Stimulated activated CD8-positive, alpha-beta memory T cell treated with anti-CD3 and anti-CD28 coated beads, Interleukin-7, amount 100 ng/mL, for 4 hours (primary cell): ENCODE measurements at regions not wholly inside any gene's neighbourhood (a gene's known extent, or its start where the extent isn't known, plus 50 kb on each side); places are given as distances from the start of the nearest gene placed in this dataset.
"Not testable (repeated sequence)": the region's sequence is repeated elsewhere in the genome, so short reads cannot be mapped to it uniquely, and the experiment has no call there.

Experiments
- DNase-seq, 2 donors: peaks; one replicate each; pipeline ENCODE4 v3.0.0-alpha.2; 2020; ENCODE audit warnings: low read depth in 2 of 2

DNA sequence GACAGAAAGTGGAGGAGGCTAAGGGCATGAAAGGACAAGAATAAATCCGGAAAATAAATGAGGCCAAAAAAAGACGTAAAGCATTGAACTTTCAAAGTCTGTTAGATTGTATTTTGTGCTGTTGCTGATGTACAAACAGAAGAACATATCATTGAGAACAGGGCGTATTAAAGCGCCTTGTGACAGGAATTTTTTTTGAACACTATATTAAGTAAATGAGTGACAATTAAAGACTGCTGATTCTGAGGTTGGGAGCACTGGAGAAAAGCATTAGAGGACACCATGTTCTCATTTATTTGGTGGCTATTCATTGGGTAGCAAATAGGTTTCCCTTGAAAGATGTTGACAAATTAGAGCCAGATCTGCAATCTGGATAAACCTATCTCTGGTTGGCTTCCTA, 137.3 kb upstream of the SGCD start:
- no peak for DNase-seq

DNA sequence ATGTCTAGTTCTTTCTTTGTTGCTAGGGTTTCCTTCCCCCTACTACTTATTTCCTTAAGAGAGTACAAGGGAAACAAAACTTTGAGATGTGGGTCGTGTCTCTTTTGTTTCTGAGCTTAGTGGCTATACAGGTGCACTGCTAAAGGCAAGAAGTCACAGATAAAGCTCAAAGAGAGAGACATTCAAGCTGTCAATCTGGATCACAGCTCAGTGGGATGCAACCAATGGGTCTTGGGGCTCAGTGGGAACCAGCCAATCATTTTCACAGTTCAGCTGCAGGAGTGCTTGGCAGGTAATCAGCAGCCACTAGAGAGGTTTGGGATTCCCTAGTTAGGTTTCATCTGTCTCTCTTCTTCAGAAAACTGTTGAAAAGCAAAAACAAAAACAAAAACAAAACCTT, 135.4 kb upstream of the SGCD start:
- DNase-seq: no peak

DNA sequence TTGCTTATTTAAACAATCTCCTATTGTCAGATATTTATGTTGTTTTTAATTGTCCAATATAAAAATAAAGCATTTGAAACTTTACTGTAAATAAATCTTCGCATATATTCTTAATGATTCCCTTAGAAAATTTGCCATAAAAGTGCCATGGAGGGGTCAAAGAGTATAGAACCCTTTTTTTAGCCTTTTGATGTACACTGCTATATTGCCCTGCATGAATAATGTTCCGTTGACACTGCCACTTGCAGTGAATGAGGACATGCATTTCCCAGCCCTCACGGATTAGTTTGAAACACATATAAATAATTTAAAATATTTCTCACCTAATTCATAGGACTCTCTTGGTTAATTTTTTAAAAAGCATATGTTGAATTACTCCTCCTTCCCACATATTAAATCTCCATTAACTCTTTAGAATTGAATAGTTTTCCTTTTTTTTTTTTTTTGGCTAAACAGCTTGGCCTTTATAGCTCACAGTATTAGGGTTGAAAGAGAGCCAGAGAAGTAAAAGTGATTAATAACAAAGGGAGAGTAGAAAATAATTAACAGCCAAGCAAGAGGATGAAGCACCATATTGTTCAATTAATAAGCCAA, 129.8 kb upstream of the SGCD start:
- no peak for DNase-seq

GRCh38 chr5:156199045-156199444, 127.9 kb upstream of the SGCD start:
- DNase-seq: no peak

DNA sequence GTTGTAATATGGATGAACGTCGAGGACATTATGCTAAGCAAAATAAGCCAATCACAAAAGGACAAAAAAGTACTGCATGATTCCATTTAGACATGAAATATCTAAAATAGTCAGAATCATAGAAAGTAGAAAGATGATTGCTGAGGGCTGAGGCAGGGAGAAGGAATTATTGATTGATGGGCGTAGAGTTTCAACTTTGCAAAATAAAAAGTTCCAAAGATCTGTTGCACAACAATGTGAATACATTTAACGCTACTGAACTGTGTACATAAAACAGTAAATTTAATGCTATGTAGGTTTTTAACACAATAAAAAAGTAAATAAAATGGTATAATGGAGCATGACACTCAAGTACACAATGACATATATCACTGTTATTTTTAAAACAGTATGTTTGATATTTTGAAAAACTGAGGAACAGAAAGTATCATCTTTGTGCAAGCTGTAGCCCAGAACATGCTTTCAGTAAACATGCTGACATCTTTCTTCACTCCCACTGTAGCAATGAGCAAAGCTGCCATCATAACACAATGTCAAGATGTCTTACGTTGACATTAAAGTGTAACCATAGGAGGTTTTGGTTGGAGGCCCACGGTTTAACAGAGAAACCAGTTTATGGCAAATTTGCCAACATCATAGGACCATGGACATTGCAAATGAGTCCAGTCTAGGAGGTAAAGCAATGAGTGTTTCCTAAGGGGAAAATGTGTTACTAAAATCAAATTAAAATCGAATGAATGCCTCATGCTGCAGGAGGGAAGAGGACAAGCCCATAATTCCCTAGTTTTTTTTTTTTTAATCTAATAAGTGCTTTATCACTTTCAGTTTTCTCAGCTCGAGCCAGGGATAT, 125.8 kb upstream of the SGCD start:
- DNase-seq: no peak

DNA sequence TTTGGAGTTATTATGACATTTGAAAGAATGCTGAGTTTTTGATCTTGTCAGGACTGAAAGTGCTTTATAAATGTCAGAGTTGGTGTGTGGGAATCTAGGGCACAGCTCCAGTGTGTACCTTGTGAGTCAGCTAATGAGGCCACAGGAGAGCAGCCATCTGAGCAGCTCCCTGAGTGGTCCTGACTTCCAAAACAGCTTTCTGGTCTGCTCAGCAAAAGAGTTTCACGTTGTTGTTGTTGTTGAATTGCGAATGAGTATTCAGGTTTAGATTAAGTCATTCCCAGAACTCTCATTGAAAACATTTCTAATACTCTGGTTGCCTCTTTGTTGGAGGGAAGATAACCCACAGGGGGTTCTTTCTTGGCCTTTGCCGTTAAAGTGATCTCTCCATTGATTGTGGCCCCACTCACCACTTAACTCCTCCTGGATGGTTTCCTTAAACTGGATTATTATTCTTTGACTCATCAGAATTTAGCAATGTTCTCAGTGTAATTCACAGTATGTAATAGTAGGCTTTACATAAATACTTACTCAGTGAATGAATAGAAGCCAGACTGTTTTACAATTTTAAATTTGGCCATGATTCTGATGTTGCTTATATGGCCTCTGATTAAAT, 125.1 kb upstream of the SGCD start:
- DNase-seq: no peak

GRCh38 chr5:156208271-156208670, 118.7 kb upstream of the SGCD start:
- no peak for DNase-seq

DNA sequence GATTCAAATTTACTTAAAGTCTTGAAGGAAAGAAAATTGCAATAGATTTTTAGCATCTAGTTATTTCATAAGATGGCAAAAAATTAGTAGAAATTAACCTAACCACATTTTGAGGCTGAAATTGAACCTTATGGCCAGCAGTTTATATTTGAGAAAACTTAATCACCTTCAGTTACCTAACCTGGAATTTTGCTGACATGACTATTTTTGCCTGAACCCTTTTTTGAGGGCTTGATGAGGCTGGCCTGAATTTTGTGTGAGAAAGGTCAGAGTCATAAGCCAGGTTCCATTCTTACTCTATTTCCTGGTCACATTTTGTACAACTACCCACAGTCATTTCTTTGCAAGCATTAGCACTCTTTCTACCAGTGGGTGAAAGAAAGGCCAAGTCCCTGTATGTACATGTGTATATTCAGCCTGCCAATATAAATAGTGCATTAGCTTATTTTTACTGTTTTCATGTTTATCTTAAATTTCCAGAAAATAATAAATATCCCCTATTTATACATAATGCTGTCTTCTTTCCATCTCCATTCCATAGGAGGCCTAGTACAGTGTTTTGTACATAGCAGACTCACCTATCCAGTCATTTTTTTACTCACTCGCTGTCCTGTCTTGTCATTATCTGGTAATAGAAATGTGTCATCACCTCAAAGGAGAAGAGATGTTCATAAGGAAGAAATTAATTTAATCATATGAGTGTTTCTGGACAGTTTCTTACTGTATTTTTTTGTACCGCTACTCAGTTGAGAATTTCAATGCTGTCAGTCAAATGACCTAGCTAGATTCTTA, 108.4 kb upstream of the SGCD start:
- DNase-seq: no peak

DNA sequence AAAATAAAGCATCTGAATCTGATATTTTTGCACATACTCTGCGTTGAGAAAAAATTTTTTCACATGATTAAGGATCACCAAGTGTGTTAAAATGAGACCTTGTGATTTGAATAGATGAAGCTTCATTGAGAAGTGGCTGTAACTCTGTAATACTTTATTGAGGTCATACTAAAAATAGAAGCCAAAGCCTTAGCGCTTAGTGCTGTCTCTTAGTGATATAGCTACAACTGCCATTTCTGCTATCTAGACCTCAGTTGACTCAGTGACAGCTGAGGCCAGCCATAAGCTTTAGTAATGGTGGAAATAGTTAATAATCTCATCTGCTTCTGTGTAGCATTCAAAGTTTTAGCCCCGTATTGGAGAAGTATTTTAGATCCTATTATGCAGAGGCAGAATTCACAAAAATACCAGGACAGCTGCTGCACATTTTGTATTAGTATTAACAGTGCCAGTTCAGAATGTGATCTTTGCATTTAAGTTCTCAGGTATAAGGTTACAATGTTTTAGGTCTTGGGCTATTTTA, 107.4 kb upstream of the SGCD start:
- DNase-seq: no peak

DNA sequence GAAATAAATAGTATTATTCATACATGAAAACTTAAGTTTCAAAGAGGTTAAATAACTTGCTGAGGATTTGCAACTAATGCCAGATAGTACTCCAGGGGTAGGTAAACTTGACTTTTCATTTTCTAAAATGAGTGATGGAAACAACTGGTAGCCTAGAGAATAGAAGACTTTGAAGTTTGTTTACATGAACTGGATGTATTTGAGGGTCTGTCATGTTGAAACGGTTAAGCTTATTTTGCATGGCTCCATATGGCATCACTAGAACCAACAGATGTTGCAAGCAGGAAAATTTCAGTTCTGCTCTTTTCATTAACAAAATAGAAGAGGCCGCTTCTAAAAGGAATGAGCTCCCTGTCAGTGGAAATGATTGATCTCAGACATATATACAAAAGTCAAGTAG, 105.1 kb upstream of the SGCD start:
- DNase-seq: no peak

GRCh38 chr5:156223547-156223946, 103.4 kb upstream of the SGCD start:
- DNase-seq: no peak

DNA sequence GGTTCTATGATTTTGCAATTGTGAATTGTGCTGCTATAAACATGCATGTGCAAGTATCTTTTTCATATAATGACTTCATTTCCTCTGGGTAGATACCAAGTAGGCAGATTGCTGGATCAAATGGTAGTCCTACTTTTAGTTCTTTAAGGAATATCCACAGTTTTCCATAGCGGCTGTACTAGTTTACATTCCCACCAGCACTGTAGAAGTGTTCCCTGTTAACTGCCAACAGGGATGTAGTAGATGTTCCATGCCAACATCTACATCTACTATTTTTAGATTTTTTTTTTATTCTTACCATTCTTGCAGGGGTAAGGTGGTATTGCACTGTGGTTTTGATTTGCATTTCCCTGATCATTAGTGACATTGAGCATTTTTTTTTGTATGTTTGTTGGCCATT, 100.5 kb upstream of the SGCD start:
- not testable (repeated sequence) for DNase-seq

- DNase-seq: no peak
Measured at GRCh38 chr5:156230887-156231286, 96.1 kb upstream of the SGCD start.

- DNase-seq: no peak
Measured at GRCh38 chr5:156232251-156232869, 94.6 kb upstream of the SGCD start.

DNA sequence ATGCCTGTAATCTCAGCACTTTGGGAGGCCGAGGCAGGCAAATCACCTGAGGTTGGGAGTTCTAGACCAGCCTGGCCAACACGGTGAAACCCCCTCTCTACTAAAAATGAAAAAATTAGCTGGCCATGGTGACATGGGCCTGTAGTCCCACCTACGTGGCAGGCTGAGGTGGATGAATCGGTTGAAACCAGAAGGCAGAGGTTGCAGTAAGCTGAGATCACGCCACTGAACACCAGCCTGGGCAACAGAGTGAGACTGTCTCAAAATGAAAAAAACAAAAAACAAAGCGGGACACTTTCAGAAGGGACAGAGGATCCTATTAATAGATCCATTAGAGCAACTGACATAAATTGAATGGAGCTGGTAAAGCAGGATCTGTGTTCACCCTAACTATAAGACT, 89.6 kb upstream of the SGCD start:
- DNase-seq: no peak

GRCh38 chr5:156239800-156240199, 87.2 kb upstream of the SGCD start:
- DNase-seq: no peak

DNA sequence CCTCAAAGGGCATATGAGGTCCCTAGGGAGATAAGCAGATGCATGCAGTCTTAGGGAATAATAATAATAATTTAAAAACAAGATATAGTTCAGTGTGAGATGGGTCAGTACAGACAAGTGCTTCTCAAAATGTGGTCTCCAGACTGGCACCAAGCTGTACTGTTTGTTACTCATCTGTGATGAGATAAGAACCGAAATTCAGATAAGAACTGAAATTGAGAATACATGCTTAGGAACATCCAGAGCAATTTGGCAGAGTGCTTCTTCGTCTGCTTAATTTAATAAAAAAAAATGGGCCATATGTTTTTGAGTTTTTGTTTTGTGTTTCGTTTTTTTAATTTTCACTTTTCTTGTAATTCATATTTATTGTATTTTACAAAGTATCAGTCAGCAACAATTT, 86.5 kb upstream of the SGCD start:
- DNase-seq: no peak

- DNase-seq: no peak
Measured at GRCh38 chr5:156241266-156241665, 85.7 kb upstream of the SGCD start.

- no peak for DNase-seq
Measured at GRCh38 chr5:156245895-156246294, 81.1 kb upstream of the SGCD start.

DNA sequence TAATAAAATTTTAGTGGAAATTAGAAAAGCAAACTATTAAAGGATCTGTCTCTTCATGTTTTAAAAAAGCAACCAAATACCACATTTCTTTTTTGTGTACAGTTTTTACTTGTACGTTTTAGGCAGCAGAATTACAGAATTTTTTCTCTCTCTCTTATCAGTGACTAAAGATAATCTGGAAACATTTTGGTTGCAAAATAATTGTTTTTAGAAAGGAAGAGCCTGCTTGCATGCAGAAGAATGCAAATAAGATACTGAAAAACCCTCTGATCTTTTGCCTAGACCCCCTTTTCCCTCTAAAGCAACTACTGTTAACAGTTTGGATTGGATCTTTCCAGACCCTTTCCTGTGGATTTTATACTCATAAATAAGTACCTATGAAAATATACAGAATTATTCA, 75.9 kb upstream of the SGCD start:
- no peak for DNase-seq

- DNase-seq: no peak
Measured at GRCh38 chr5:156253130-156253529, 73.8 kb upstream of the SGCD start.

GRCh38 chr5:156254196-156254595, 72.8 kb upstream of the SGCD start:
- DNase-seq: no peak
